NB4 (cell line): ENCODE measurements at regions not wholly inside any gene's neighbourhood (a gene's known extent, or its start where the extent isn't known, plus 50 kb on each side); places are given as distances from the start of the nearest gene placed in this dataset.

Source experiments
- MYC ChIP-seq: IDR thresholded peaks from 2 replicates; pipeline ENCODE4 v1.6.1; 2011; ENCODE audit warnings: low read depth, low read length
- POLR2A ChIP-seq: IDR thresholded peaks from 2 replicates; pipeline ENCODE4 v1.6.1; 2011; ENCODE audit warnings: mild to moderate bottlenecking; ENCODE audit not compliant: insufficient read length; ENCODE audit errors: extremely low read depth
- TF ChIP-seq, protein P1 (sequence below): IDR thresholded peaks from one replicate; pipeline ENCODE4 v1.5.1; 2012; ENCODE audit warnings: low read depth, low read length
- TF ChIP-seq, protein P2 (sequence below): IDR thresholded peaks from 2 replicates; pipeline ENCODE4 v1.6.1; 2011; ENCODE audit warnings: low read depth, low read length

DNA sequence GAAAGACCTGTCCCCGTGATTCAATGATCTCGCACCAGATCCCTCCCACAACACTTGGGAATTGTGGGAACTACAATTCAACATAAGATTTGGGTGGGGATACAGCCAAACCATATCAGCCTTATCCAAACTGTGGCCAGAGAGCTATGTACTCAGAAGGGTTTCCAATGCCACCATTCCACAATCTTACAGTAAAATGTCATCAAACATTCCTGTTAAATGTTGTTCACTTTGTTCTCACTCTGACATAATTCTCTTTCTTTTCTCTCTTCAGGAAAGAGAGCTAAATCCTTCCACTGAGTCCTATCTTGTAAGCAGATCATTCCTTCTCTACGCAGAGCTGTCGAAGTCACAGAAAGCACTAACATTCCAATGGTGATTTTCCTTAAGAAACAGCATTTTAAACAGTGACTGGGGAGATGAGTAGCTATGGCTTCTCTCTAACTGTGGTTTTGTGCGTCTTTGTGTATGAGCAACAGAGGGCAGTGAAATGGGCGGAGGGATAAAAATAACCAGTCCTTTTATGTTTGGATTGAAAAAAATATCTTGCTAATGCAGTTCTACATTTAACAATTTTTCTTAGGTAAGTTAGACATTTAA, 684.7 kb downstream of the EPHA4 start:
- no peak for TF ChIP-seq POLR2A
- TF ChIP-seq, protein P1, sequence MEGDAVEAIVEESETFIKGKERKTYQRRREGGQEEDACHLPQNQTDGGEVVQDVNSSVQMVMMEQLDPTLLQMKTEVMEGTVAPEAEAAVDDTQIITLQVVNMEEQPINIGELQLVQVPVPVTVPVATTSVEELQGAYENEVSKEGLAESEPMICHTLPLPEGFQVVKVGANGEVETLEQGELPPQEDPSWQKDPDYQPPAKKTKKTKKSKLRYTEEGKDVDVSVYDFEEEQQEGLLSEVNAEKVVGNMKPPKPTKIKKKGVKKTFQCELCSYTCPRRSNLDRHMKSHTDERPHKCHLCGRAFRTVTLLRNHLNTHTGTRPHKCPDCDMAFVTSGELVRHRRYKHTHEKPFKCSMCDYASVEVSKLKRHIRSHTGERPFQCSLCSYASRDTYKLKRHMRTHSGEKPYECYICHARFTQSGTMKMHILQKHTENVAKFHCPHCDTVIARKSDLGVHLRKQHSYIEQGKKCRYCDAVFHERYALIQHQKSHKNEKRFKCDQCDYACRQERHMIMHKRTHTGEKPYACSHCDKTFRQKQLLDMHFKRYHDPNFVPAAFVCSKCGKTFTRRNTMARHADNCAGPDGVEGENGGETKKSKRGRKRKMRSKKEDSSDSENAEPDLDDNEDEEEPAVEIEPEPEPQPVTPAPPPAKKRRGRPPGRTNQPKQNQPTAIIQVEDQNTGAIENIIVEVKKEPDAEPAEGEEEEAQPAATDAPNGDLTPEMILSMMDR, result no peak
- TF ChIP-seq, protein P2, sequence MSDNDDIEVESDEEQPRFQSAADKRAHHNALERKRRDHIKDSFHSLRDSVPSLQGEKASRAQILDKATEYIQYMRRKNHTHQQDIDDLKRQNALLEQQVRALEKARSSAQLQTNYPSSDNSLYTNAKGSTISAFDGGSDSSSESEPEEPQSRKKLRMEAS, result no peak
- no peak for TF ChIP-seq MYC
